Fibroblast of skin of right biceps (primary cell): ENCODE measurements at regions not wholly inside any gene's neighbourhood (a gene's known extent, or its start where the extent isn't known, plus 50 kb on each side); places are given as distances from the start of the nearest gene placed in this dataset.

Experiments
- DNase-seq: peaks from one replicate; pipeline ENCODE4 v3.0.0-alpha.2; 2013

- DNase-seq: no peak
Measured at GRCh38 chr11:129291546-129291945, 84.1 kb upstream of the BARX2 start.

GRCh38 chr11:129290966-129291365, 84.7 kb upstream of the BARX2 start:
- no peak for DNase-seq

GRCh38 chr11:129289350-129290040, 86.2 kb upstream of the BARX2 start:
- DNase-seq: no peak

GRCh38 chr11:129287920-129288319, 87.7 kb upstream of the BARX2 start:
- DNase-seq: no peak

- DNase-seq: no peak
Measured at GRCh38 chr11:129286813-129287212, 88.8 kb upstream of the BARX2 start.

- no peak for DNase-seq
Measured at GRCh38 chr11:129285402-129285786, 90.3 kb upstream of the BARX2 start.

GRCh38 chr11:129283141-129283540, 91.0 kb upstream of the ARHGAP32 start:
- DNase-seq: no peak

- no peak for DNase-seq
Measured at GRCh38 chr11:129282634-129283033, 90.5 kb upstream of the ARHGAP32 start.

- no peak for DNase-seq
Measured at GRCh38 chr11:129281471-129282415, 89.6 kb upstream of the ARHGAP32 start.

GRCh38 chr11:129280027-129280811, 88.1 kb upstream of the ARHGAP32 start:
- DNase-seq: peak; percentile 55

- peak; percentile 86 for DNase-seq
Measured at GRCh38 chr11:129279326-129280026, 87.4 kb upstream of the ARHGAP32 start.

- DNase-seq: peak; percentile 36
Measured at GRCh38 chr11:129278586-129279319, 86.6 kb upstream of the ARHGAP32 start.

GRCh38 chr11:129277198-129277843, 85.2 kb upstream of the ARHGAP32 start:
- no peak for DNase-seq

- DNase-seq: no peak
Measured at GRCh38 chr11:129275828-129276227, 83.7 kb upstream of the ARHGAP32 start.

- DNase-seq: no peak
Measured at GRCh38 chr11:129273944-129274711, 82.0 kb upstream of the ARHGAP32 start.

GRCh38 chr11:129273322-129273721, 81.2 kb upstream of the ARHGAP32 start:
- DNase-seq: no peak

GRCh38 chr11:129271030-129271429, 78.9 kb upstream of the ARHGAP32 start:
- DNase-seq: no peak

GRCh38 chr11:129270446-129270845, 78.3 kb upstream of the ARHGAP32 start:
- DNase-seq: no peak

GRCh38 chr11:129268371-129268770, 76.2 kb upstream of the ARHGAP32 start:
- DNase-seq: no peak

- no peak for DNase-seq
Measured at GRCh38 chr11:129267716-129268115, 75.6 kb upstream of the ARHGAP32 start.

GRCh38 chr11:129266536-129266935, 74.4 kb upstream of the ARHGAP32 start:
- DNase-seq: no peak
